IPS-20b (cell line): ENCODE measurements at regions not wholly inside any gene's neighbourhood (a gene's known extent, or its start where the extent isn't known, plus 50 kb on each side); places are given as distances from the start of the nearest gene placed in this dataset.

ENCODE experiments used
- H3K27ac ChIP-seq: one replicate; pipeline ENCODE4 v1.5.1; 2013; ENCODE audit warnings: low read length
- H3K27me3 ChIP-seq: 2 replicates; pipeline ENCODE4 v1.6.1; 2013; ENCODE audit warnings: mild to moderate bottlenecking, low read length, inconsistent platforms; ENCODE audit not compliant: insufficient read depth
- H3K36me3 ChIP-seq: 2 replicates; pipeline ENCODE4 v1.6.1; 2013; ENCODE audit warnings: low read depth, mild to moderate bottlenecking, inconsistent platforms, low read length, moderate library complexity; ENCODE audit not compliant: insufficient read depth
- H3K4me1 ChIP-seq: 2 replicates; pipeline ENCODE4 v1.6.1; 2013; ENCODE audit warnings: mild to moderate bottlenecking, control low read depth, inconsistent platforms, low read length, moderate library complexity; ENCODE audit not compliant: insufficient read depth
- H3K4me3 ChIP-seq: 2 replicates; pipeline ENCODE4 v1.5.1; 2013; ENCODE audit warnings: mild to moderate bottlenecking, low read length, inconsistent platforms
- H3K9ac ChIP-seq: 2 replicates; pipeline ENCODE4 v1.6.1; 2013; ENCODE audit warnings: low read depth, mild to moderate bottlenecking, inconsistent platforms, low read length, moderate library complexity
- H3K9me3 ChIP-seq: 2 replicates; pipeline ENCODE4 v1.6.1; 2013; ENCODE audit warnings: mild to moderate bottlenecking, low read depth, low read length, inconsistent platforms; ENCODE audit not compliant: insufficient read depth

DNA sequence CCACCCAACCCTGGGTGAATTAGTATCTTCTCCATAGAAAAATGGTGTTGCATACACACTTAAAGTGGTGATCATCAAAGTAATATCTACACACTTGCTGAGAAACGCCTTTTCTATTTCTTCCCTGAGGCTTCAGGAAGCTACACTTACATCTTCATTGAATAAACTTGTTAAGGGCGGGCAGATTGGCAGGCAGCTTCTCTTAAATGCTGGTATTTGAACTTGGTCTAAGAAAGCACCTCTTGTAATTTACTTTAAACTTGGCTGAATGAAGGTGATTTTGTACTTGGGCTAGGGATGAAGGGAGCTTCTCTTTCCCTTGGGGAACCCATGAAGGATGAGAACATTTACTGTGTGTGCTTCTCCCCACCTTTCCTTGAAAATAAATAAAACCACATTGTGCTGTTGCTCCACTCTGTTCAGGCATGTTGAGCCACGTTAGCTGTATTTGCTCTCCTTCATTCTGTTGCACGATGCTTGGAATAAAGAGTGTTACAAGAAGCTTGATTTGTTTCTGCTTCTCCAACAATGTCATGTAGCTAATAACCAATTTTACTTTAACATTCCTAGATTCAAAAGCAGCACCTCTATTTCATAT is 430.1 kb downstream of the ANKRD50 start:
- no peaks in the 10 kb centered on the region for H3K36me3 ChIP-seq
- H3K27me3 ChIP-seq: no peaks in the 10 kb centered on the region
- H3K27ac ChIP-seq: no peak overlapping the region
- no peak overlapping the region for H3K4me3 ChIP-seq
- no peaks in the 10 kb centered on the region for H3K9me3 ChIP-seq
- H3K9ac ChIP-seq: no peak overlapping the region
- no peaks in the 10 kb centered on the region for H3K4me1 ChIP-seq

DNA sequence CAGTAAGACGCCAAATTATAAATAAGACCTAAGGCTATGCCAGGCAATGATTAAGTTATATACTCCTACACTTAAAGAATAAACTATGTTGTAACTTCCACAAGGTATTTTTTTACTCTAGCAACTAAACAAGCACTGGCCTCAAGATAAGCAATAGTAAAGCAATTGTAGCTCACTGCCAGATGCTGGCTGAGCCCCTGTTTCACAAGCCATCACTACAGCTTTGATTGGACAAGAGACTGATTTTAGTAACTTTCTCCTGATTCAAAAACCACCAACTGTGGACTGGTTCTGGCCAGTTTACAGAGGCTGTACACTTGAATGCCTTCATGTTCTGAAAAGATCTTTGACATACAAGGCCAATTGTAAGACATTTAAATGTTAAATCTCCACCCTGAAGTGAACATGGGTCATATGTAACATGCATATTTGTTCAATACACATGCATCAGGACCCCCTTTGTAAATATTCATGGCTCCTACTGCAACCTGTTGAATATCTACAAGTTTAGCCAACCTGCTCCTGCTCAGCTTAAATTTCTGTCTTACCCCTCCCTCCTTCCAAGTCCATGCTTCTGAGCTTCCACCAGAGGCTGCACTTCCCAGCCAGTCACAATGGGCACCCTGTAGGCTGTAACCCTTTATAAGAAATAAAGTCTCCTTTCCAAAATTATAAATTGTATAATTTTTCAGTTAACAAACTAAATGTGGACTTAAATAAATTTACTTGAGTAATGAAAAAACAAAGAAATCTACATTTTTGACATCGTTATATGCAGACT is 423.6 kb downstream of the ANKRD50 start:
- no peak overlapping the region for H3K27ac ChIP-seq
- no peaks in the 10 kb centered on the region for H3K36me3 ChIP-seq
- no peaks in the 10 kb centered on the region for H3K9me3 ChIP-seq
- H3K27me3 ChIP-seq: no peaks in the 10 kb centered on the region
- H3K9ac ChIP-seq: no peak overlapping the region
- no peak overlapping the region for H3K4me3 ChIP-seq
- no peaks in the 10 kb centered on the region for H3K4me1 ChIP-seq

DNA sequence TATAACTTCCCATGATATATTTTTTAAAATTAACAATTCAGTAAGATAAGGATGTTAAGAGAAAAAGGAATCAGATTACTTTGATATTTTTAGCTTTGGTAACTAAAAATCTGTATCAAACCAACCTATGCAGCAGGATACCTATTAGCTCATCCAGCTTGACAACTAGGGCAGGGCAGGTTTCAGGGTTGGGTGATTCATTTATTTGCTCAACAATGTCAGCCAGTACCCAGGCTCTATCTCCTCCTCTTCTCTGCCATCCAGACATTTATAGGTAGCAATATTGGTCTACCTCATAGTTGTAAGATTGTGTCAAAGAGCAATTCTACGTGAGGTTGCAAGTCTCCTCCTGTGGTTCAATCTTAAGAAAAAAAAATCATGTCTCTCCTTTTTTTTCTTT is 421.9 kb downstream of the ANKRD50 start:
- Histone ChIP-seq H3K36me3 (no peaks in the 10 kb centered on the region), H3K9me3 (no peaks in the 10 kb centered on the region), H3K27ac (no peak overlapping the region), H3K9ac (no peak overlapping the region), H3K27me3 (no peaks in the 10 kb centered on the region), H3K4me3 (no peak overlapping the region), H3K4me1 (no peaks in the 10 kb centered on the region)

DNA sequence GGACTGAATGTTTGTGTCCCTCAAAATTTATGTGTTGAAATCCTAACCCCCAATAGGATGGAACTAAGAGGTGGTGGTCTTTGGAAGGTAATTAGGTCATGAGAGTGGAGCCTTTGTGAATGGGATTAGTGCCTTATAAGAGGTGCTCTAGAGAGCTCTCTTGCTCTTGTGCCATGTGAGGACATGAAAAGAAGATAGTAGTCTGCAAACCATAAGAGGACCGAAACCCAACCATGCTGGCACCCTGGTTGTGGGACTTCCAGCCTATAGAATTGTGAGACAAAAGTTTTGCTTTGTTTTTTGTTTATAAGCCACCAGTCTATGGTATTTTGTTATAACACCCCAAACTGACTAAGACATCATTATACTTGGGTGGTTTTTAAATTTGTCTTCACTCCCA is 417.1 kb downstream of the ANKRD50 start:
- peaks cover 4% of the 10 kb centered on the region; the same call in 1 of the 2 replicates for H3K4me1 ChIP-seq
- H3K9ac ChIP-seq: no peak overlapping the region
- no peaks in the 10 kb centered on the region for H3K27me3 ChIP-seq
- H3K4me3 ChIP-seq: no peak overlapping the region
- H3K27ac ChIP-seq: no peak overlapping the region
- no peaks in the 10 kb centered on the region for H3K9me3 ChIP-seq
- no peaks in the 10 kb centered on the region for H3K36me3 ChIP-seq

DNA sequence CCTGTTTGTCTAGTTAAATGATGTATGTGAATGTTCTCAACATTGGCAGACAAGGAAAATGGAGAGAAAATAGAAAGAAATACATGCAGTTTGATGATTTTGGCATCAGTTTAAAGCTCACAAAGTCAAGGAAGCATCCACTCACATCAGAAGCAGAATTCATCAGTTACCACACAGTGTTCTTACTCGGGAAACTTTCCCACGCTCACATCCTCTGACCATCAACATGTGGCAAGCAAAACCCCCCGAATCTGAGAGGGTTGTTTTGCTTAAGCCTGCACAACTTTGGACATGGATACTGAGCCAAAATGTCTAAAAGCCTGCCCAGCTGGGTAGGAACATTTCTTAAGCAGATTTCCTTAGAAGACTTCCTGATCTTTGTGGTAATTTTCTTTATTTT is 407.6 kb downstream of the ANKRD50 start:
- no peak overlapping the region for H3K9ac ChIP-seq
- H3K4me3 ChIP-seq: no peak overlapping the region
- no peaks in the 10 kb centered on the region for H3K9me3 ChIP-seq
- no peaks in the 10 kb centered on the region for H3K27me3 ChIP-seq
- no peak overlapping the region for H3K27ac ChIP-seq
- no peaks in the 10 kb centered on the region for H3K4me1 ChIP-seq
- no peaks in the 10 kb centered on the region for H3K36me3 ChIP-seq

DNA sequence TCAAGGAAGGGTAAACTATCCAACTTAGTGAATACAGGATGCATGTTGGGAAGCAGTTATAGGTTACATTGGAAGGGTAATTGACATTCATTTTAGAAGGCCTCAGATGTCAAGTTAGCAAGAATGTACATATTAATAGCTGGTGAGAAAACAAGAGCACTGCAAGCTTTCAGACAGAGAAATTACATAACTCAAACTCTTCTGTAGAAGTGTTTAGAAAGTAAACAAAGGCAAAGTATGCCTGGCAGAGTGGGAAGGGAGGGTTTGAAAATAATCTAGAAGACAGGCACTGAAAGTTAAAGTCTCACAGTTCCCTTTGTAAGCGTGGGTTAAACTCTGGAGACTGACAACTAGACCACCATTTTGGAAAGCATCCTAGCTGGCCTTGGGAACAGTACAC is 406.2 kb downstream of the ANKRD50 start:
- no peaks in the 10 kb centered on the region for H3K36me3 ChIP-seq
- no peaks in the 10 kb centered on the region for H3K9me3 ChIP-seq
- H3K27me3 ChIP-seq: no peaks in the 10 kb centered on the region
- H3K4me3 ChIP-seq: no peak overlapping the region
- no peaks in the 10 kb centered on the region for H3K4me1 ChIP-seq
- no peak overlapping the region for H3K9ac ChIP-seq
- no peak overlapping the region for H3K27ac ChIP-seq

DNA sequence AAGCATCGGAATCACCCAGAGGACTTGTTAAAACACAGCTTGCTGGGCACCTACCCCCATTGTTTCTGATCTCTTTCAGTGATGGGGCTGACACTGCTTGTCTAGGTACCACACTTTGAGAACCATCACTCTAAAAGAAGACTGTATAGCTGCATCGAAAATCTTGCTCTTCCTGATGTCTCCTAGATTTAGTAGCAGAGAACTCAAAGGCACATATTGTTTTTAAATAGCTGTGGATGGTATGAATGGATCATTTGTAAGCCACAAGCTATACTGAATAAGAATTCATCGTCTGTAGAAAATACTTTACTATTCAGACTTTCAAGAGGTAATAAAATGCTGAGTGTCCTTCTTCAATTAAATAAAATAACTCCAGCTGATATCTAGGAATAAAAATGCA is 405.4 kb downstream of the ANKRD50 start:
- Histone ChIP-seq H3K27me3 (no peaks in the 10 kb centered on the region), H3K4me3 (no peak overlapping the region), H3K36me3 (no peaks in the 10 kb centered on the region), H3K9ac (no peak overlapping the region), H3K4me1 (no peaks in the 10 kb centered on the region), H3K27ac (no peak overlapping the region), H3K9me3 (no peaks in the 10 kb centered on the region)

DNA sequence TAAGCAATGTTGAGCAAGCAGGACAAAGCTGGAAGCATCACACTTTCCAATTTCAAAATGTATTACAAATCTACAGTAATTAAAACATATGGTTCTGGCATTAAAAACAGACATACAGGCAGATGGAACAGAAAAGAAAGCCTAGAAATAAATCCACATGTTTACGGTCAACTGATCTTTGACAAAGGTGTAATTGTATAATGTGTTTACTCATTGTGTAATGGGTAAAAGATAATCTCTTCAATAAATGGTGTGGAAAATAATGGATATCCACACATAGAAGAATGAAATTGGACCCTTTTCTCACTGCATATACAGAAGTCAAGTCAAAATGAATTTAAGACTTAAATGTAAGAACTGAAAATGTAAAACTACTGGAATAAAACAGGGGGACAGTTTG is 394.2 kb downstream of the ANKRD50 start:
- H3K36me3 ChIP-seq: no peaks in the 10 kb centered on the region
- H3K27ac ChIP-seq: no peak overlapping the region
- H3K4me1 ChIP-seq: no peaks in the 10 kb centered on the region; the same call in 1 of the 2 replicates
- H3K9ac ChIP-seq: no peak overlapping the region
- no peaks in the 10 kb centered on the region for H3K27me3 ChIP-seq
- no peak overlapping the region for H3K4me3 ChIP-seq
- H3K9me3 ChIP-seq: no peaks in the 10 kb centered on the region

DNA sequence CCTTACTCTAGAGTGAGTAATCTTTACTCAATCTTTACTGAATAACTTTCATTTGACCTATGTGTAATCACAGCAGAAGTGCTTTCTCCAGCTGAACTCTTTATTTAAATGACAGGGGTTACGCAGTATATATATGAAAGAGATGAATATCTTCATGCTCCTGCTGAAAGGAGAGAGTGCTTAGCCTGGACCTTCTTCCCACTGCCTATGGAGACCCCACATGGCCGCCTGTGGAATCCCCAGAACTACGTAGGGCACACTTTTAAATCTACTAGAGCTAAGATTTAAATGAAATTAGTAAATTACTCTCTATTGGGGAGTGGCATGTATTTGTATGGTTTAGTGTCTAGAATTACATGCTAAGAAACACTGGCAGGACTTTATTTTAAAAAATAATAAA is 391.2 kb downstream of the ANKRD50 start:
- Histone ChIP-seq H3K36me3 (no peaks in the 10 kb centered on the region), H3K9ac (no peak overlapping the region), H3K4me1 (no peaks in the 10 kb centered on the region; the same call in 1 of the 2 replicates), H3K4me3 (no peak overlapping the region), H3K27ac (no peak overlapping the region), H3K27me3 (no peaks in the 10 kb centered on the region), H3K9me3 (no peaks in the 10 kb centered on the region)

DNA sequence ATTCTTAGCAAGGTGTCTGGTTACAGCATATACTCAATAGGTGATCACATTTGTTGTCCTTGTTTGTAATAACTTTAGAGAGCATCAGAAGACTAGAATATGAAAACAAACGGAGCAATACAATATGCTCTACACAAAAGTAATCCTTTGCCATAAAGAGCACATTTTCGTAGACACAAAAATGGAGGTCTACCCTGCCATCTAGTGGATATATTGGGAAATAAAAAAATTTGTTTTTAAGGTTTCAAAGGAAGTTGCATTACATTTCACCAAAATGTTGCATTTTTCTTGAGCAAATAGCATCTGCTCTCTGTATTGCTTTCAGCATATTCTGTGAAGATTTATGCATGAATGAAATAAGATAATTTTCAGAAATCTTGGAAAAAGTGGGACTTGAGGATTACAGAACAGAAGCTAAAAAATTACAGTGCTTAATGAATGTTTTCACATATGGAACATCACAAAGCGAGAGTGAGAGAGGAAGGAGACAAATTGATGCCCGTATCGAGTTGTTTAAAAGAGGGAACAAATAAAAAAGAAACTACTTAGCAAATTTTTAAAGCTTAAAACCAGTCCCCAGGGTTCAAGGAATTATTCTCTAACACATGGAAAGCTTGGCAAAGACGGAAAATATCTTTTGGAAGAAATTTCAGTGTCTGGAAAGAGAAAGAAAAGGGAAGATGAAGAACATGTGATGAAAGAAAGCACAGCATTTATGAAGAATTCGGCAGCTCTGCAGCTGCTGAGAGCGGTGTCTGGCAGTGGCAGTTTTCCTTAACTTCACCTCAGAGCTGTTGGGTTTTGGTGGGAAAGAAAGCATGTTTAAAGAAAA is 390.1 kb downstream of the ANKRD50 start:
- Histone ChIP-seq H3K9ac (no peak overlapping the region), H3K27ac (no peak overlapping the region), H3K4me3 (no peak overlapping the region), H3K4me1 (no peaks in the 10 kb centered on the region; the same call in 1 of the 2 replicates), H3K36me3 (no peaks in the 10 kb centered on the region), H3K27me3 (no peaks in the 10 kb centered on the region), H3K9me3 (no peaks in the 10 kb centered on the region)

DNA sequence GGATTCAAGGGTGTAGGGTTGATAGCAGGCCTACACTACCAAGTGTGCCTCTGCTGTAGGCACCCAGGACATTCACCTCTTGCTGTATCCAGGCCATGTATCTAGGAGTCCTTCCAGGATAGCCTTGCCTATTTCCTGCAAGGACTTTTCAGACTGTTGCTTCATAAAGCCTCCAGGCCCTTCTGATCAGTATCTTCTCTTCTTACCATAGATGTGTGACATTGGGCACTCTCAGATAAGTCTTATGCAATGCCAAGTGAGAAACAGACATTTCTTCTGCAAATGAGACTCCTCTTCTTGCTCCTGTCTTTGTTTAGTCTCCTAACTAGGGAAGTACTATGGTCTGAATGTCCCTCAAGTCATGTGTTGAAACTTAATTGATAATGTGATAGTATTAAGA is 386.8 kb downstream of the ANKRD50 start:
- Histone ChIP-seq H3K36me3 (no peaks in the 10 kb centered on the region), H3K27me3 (no peaks in the 10 kb centered on the region), H3K27ac (no peak overlapping the region), H3K9ac (no peak overlapping the region), H3K4me3 (no peak overlapping the region), H3K4me1 (no peaks in the 10 kb centered on the region; the same call in 1 of the 2 replicates), H3K9me3 (no peaks in the 10 kb centered on the region)
